Thymus (tissue), 11 donors: ENCODE measurements at regions not wholly inside any gene's neighbourhood (a gene's known extent, or its start where the extent isn't known, plus 50 kb on each side); places are given as distances from the start of the nearest gene placed in this dataset.

ENCODE experiments used
- DNase-seq, 9 donors: peaks; one replicate each; pipeline ENCODE4 v3.0.0-alpha.2; 2013; ENCODE audit warnings: low spot score in 9 of 9, low read depth in 6 of 9, missing footprints in 1 of 9
- H3K27ac ChIP-seq, 2 donors: one replicate each; pipeline ENCODE4 v1.5.1; 2013; ENCODE audit warnings: control low read depth in 1 of 2, low read depth in 1 of 2, low read length in 1 of 2, mild to moderate bottlenecking in 1 of 2, moderate library complexity in 1 of 2
- H3K27me3 ChIP-seq, 2 donors: one replicate each; pipeline ENCODE4 v1.5.1; 2013; ENCODE audit warnings: low read length in 1 of 2; ENCODE audit not compliant: control insufficient read depth in 2 of 2, insufficient read depth in 1 of 2
- H3K36me3 ChIP-seq, 2 donors: one replicate each; pipeline ENCODE4 v1.5.1; 2013; ENCODE audit warnings: low read length in 1 of 2, mild to moderate bottlenecking in 1 of 2, moderate library complexity in 1 of 2; ENCODE audit not compliant: control insufficient read depth in 2 of 2, insufficient read depth in 2 of 2
- H3K4me1 ChIP-seq, 2 donors: one replicate each; pipeline ENCODE4 v1.5.1; 2013; ENCODE audit warnings: low read length in 2 of 2; ENCODE audit not compliant: control insufficient read depth in 2 of 2, insufficient read depth in 2 of 2
- H3K4me3 ChIP-seq, 2 donors: one replicate each; pipeline ENCODE4 v1.5.1; 2013; ENCODE audit warnings: low read length in 2 of 2, control low read depth in 1 of 2, mild to moderate bottlenecking in 1 of 2
- H3K9me3 ChIP-seq, 2 donors: one replicate each; pipeline ENCODE4 v1.5.1; 2013; ENCODE audit warnings: low read length in 1 of 2, mild to moderate bottlenecking in 1 of 2; ENCODE audit not compliant: control insufficient read depth in 2 of 2, insufficient read depth in 1 of 2
- WGBS: extraction: QIAGEN DNeasy Blood & Tissue Kit; methylation state at CpG from one replicate; pipeline ENCODE4 v1.1.7; 2013; 5-methylcytosine and 5-hydroxymethylcytosine counted together
- donor health status: healthy.

DNA sequence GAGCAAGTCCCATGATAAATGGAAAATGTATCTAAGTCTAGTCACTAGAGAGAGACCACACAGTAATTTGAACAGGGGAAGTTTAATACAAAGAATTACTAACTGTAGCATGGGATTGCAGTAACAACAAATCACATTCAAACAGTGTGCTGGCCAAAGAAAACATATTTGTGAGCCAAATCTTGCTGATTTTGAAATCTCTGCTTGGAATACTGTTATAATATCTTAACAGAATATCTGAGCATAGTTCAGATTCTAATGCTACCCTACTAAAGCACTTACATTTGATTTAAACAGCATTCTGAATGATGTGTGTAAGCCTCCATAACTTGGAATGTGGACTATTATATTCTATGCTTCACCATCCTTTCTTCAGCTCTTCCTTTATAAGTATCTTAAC lies 270.0 kb upstream of the BRINP3 start:
- H3K27ac ChIP-seq: no peak overlapping the region
- H3K36me3 ChIP-seq: no peaks in the 10 kb centered on the region
- no peak for DNase-seq
- H3K9me3 ChIP-seq: no peaks in the 10 kb centered on the region
- no peaks in the 10 kb centered on the region for H3K27me3 ChIP-seq
- H3K4me1 ChIP-seq: no peaks in the 10 kb centered on the region
- H3K4me3 ChIP-seq: no peak overlapping the region

- DNase-seq: no peak
- H3K4me3 ChIP-seq: no peak overlapping the region
- H3K27me3 ChIP-seq: no peaks in the 10 kb centered on the region
- no peaks in the 10 kb centered on the region for H3K9me3 ChIP-seq
- no peaks in the 10 kb centered on the region for H3K4me1 ChIP-seq
- 92% methylated on average over 2 of the region's 2 CpGs for WGBS
- H3K36me3 ChIP-seq: no peaks in the 10 kb centered on the region
- H3K27ac ChIP-seq: no peak overlapping the region
These were observed 274.5 kb upstream of the BRINP3 start for GRCh38 chr1:190752131-190752530.

- 41% methylated on average over 1 of the region's 1 CpG for WGBS
- H3K4me3 ChIP-seq: no peak overlapping the region
- no peaks in the 10 kb centered on the region for H3K36me3 ChIP-seq
- no peak for DNase-seq
- H3K9me3 ChIP-seq: no peaks in the 10 kb centered on the region
- no peaks in the 10 kb centered on the region for H3K27me3 ChIP-seq
- H3K4me1 ChIP-seq: no peaks in the 10 kb centered on the region
- no peak overlapping the region for H3K27ac ChIP-seq
These were observed 277.0 kb upstream of the BRINP3 start for GRCh38 chr1:190754666-190755065.

- Histone ChIP-seq H3K4me1 (no peaks in the 10 kb centered on the region), H3K4me3 (no peak overlapping the region), H3K27me3 (no peaks in the 10 kb centered on the region), H3K36me3 (no peaks in the 10 kb centered on the region), H3K9me3 (no peaks in the 10 kb centered on the region), H3K27ac (no peak overlapping the region)
- DNase-seq: peak in 3 of 9 donors; percentile 0 to 6 (median 1)
These were observed 282.1 kb upstream of the BRINP3 start for GRCh38 chr1:190759807-190760206.

- Histone ChIP-seq H3K4me3 (no peak overlapping the region), H3K27ac (no peak overlapping the region), H3K4me1 (no peaks in the 10 kb centered on the region), H3K9me3 (no peaks in the 10 kb centered on the region), H3K27me3 (no peaks in the 10 kb centered on the region), H3K36me3 (no peaks in the 10 kb centered on the region)
- no peak for DNase-seq
- WGBS: 95% methylated on average over 3 of the region's 3 CpGs
These were observed 284.7 kb upstream of the BRINP3 start for GRCh38 chr1:190762325-190762724.

- Histone ChIP-seq H3K27me3 (no peaks in the 10 kb centered on the region), H3K27ac (no peak overlapping the region), H3K4me1 (no peaks in the 10 kb centered on the region), H3K4me3 (no peak overlapping the region), H3K36me3 (no peaks in the 10 kb centered on the region), H3K9me3 (peaks cover 0 to 3% of the 10 kb centered on the region in 2 donors)
- no peak for DNase-seq
- 97% methylated on average over 10 of the region's 10 CpGs for WGBS
These were observed 315.2 kb upstream of the BRINP3 start for GRCh38 chr1:190792873-190793272.

DNA sequence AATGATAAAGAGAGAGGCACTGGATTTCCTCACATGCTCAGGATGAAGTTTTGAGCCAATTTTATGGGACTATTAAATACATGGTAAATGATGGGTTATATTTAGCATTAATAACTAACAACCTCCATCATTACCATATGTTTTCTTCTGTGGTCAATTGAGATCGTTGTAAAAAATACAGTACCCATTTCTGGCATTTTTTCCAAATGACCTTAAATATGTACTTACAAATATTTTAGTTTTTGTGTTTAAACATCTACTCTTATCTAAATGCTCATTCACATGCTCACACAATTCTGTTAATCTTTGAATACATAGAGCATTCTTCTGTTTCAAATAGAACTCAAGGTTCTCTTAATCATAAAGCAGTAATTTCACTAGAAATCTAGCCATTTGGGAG lies 330.0 kb upstream of the BRINP3 start:
- no peak for DNase-seq
- Histone ChIP-seq H3K27me3 (no peaks in the 10 kb centered on the region), H3K4me3 (no peak overlapping the region), H3K36me3 (no peaks in the 10 kb centered on the region), H3K9me3 (peaks cover 0 to 13% of the 10 kb centered on the region in 2 donors), H3K27ac (no peak overlapping the region), H3K4me1 (no peaks in the 10 kb centered on the region)
- 82% methylated on average over 1 of the region's 1 CpG for WGBS

DNA sequence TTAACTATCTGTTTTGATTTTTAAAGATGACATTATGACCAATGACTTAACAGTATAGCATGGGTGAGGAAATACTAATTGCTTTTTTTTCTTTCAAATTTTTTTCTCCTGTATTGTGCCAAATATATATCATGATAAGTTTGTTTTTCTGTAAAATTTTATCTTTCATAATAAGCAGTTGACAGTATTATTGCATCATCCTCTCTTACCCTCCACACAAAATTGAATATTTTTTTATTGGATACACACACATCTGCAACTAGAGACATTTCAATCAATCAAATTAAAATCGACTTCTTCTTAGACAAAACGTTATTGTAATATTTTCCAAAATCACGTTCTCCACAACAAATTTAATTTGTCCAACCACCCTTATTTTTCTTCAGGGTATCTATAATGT lies 330.4 kb upstream of the BRINP3 start:
- Histone ChIP-seq H3K27ac (no peak overlapping the region), H3K36me3 (no peaks in the 10 kb centered on the region), H3K4me1 (no peaks in the 10 kb centered on the region), H3K9me3 (peaks cover 0 to 13% of the 10 kb centered on the region in 2 donors), H3K27me3 (no peaks in the 10 kb centered on the region), H3K4me3 (no peak overlapping the region)
- DNase-seq: no peak
- WGBS: 60% methylated on average over 3 of the region's 3 CpGs

GRCh38 chr1:190809312-190809711 lies 331.6 kb upstream of the BRINP3 start:
- Histone ChIP-seq H3K27me3 (no peaks in the 10 kb centered on the region), H3K4me3 (no peak overlapping the region), H3K27ac (no peak overlapping the region), H3K9me3 (peaks cover 0 to 13% of the 10 kb centered on the region in 2 donors), H3K36me3 (no peaks in the 10 kb centered on the region), H3K4me1 (no peaks in the 10 kb centered on the region)
- DNase-seq: no peak
- WGBS: 97% methylated on average over 3 of the region's 3 CpGs

GRCh38 chr1:190812996-190813395 lies 335.3 kb upstream of the BRINP3 start:
- WGBS: 94% methylated on average over 2 of the region's 2 CpGs
- Histone ChIP-seq H3K27ac (no peak overlapping the region), H3K9me3 (peaks cover 0 to 13% of the 10 kb centered on the region in 2 donors), H3K4me1 (no peaks in the 10 kb centered on the region), H3K27me3 (no peaks in the 10 kb centered on the region), H3K4me3 (no peak overlapping the region), H3K36me3 (no peaks in the 10 kb centered on the region)
- no peak for DNase-seq
